Peyer's patch (tissue), 4 donors: ENCODE measurements at regions not wholly inside any gene's neighbourhood (a gene's known extent, or its start where the extent isn't known, plus 50 kb on each side); places are given as distances from the start of the nearest gene placed in this dataset.

Experiments
- POLR2A ChIP-seq, 2 donors: fragments of 450-650 bp; IDR thresholded peaks; one replicate each; pipeline ENCODE4 v1.5.1; 2017; ENCODE audit warnings: antibody characterized with exemption in 2 of 2, mild to moderate bottlenecking in 2 of 2, moderate library complexity in 2 of 2
- TF ChIP-seq, protein P1 (sequence below), 6 experiments: fragments of 450-650 bp in 4 of 6; fragments of 200-600 bp in 2 of 6; sonication (generic) in 1 of 6; IDR thresholded peaks; one replicate each; pipeline ENCODE4 v1.5.1; 2017 to 2019; ENCODE audit warnings: antibody characterized with exemption in 6 of 6, mild to moderate bottlenecking in 3 of 6, moderate library complexity in 1 of 6

DNA sequence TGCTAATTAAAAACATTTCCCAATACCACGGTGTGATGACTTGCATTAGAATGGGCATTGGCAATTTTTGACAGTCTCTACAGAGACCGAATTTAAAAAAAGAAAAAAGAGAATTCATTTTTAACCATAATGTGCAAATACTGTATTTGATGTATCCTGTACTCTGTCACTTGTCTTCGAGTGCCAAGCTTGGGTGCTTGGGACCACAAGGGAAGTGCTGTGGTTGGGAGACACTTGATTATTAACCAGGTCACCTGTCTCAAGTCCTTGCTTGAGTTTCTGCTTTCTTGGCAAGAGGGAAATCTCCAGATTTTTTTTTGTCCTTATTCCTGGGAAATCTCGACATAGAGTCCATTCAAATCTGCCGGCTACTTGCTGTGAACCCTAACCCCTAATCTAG, 209.0 kb downstream of the MC4R start:
- TF ChIP-seq, protein P1, sequence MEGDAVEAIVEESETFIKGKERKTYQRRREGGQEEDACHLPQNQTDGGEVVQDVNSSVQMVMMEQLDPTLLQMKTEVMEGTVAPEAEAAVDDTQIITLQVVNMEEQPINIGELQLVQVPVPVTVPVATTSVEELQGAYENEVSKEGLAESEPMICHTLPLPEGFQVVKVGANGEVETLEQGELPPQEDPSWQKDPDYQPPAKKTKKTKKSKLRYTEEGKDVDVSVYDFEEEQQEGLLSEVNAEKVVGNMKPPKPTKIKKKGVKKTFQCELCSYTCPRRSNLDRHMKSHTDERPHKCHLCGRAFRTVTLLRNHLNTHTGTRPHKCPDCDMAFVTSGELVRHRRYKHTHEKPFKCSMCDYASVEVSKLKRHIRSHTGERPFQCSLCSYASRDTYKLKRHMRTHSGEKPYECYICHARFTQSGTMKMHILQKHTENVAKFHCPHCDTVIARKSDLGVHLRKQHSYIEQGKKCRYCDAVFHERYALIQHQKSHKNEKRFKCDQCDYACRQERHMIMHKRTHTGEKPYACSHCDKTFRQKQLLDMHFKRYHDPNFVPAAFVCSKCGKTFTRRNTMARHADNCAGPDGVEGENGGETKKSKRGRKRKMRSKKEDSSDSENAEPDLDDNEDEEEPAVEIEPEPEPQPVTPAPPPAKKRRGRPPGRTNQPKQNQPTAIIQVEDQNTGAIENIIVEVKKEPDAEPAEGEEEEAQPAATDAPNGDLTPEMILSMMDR (IDR thresholded peaks at IDR 0.05): no peak
- no peak for TF ChIP-seq POLR2A (IDR thresholded peaks at IDR 0.05)
